HUES48 (cell line): ENCODE measurements at regions not wholly inside any gene's neighbourhood (a gene's known extent, or its start where the extent isn't known, plus 50 kb on each side); places are given as distances from the start of the nearest gene placed in this dataset.

ENCODE experiments used
- H3K27ac ChIP-seq: one replicate; pipeline ENCODE4 v1.7.0; 2013; ENCODE audit warnings: low read depth, low read length, inconsistent platforms
- H3K27me3 ChIP-seq: 2 replicates; pipeline ENCODE4 v1.6.1; 2013; ENCODE audit warnings: mild to moderate bottlenecking, low read length; ENCODE audit not compliant: control insufficient read depth, insufficient read depth
- H3K36me3 ChIP-seq: 2 replicates; pipeline ENCODE4 v1.6.1; 2013; ENCODE audit warnings: low read length; ENCODE audit not compliant: control insufficient read depth, insufficient read depth
- H3K4me1 ChIP-seq: 2 replicates; pipeline ENCODE4 v1.6.1; 2013; ENCODE audit warnings: mild to moderate bottlenecking, low read length; ENCODE audit not compliant: control insufficient read depth, insufficient read depth
- H3K4me3 ChIP-seq: 2 replicates; pipeline ENCODE4 v1.5.1; 2013; ENCODE audit warnings: mild to moderate bottlenecking, low read depth, low read length
- H3K9ac ChIP-seq: 2 replicates; pipeline ENCODE4 v1.6.1; 2013; ENCODE audit warnings: mild to moderate bottlenecking, low read depth, low read length, moderate library complexity
- H3K9me3 ChIP-seq: 2 replicates; pipeline ENCODE4 v1.6.1; 2013; ENCODE audit warnings: low read length; ENCODE audit not compliant: control insufficient read depth, insufficient read depth

DNA sequence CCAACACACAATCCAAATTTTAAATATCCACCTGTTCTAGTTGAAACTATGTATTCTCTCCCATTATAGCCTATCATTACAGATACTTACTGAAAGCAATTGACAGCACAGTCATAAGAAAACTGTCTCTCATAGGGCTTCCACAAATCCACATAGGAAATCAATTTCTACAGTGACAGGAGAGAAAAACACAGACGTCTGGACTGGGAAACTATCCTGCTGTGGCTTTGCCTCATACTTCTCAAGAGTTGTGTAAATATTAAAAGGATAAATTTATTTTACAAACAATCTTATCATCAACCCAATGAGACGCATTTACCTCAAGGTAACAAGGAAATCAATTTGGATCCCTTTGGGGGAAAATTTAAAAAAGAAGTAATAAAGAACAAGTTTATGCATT lies 517.5 kb downstream of the EFNA5 start:
- Histone ChIP-seq H3K9me3 (no peaks in the 10 kb centered on the region), H3K4me3 (no peak overlapping the region), H3K27ac (no peak overlapping the region), H3K27me3 (no peaks in the 10 kb centered on the region), H3K4me1 (no peaks in the 10 kb centered on the region), H3K36me3 (no peaks in the 10 kb centered on the region), H3K9ac (no peak overlapping the region)

DNA sequence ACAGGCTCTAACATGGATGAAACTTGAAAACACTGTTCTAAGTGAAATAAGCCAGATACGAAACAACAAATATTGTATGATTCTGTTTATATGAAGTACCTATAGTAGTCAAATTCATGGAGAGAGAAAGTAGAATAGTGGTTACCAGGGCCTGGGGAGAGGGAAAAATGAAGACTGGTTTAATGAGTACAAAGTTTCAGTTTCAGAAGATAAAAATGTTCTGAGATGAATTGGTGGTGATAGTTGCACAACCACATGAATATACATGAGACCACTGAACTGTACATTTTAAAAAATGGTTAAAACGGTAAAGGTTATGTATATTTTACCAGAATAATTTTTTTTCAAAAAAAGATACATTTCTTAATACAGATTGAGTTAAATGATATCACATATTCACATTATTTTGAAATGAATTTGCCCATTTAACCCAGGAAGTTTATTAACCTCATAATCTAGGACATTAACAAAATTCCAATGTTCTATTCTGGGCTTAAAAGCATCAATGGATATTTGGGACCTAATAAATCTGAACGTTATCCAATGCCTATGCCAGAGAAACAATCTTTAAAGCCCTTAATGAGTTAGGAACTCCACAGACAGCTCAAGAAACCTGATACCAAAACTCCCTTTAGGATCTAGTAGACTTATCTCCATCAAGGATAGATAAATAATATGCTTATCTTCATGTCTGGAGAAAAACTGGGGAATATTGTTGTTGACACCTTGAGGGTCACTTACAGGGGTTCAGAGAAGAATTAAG lies 521.3 kb downstream of the EFNA5 start:
- Histone ChIP-seq H3K9ac (no peak overlapping the region), H3K4me3 (no peak overlapping the region), H3K27ac (no peak overlapping the region), H3K36me3 (no peaks in the 10 kb centered on the region), H3K9me3 (no peaks in the 10 kb centered on the region), H3K27me3 (no peaks in the 10 kb centered on the region), H3K4me1 (no peaks in the 10 kb centered on the region)

- no peaks in the 10 kb centered on the region for H3K36me3 ChIP-seq
- H3K4me1 ChIP-seq, result no peaks in the 10 kb centered on the region
- no peak overlapping the region for H3K9ac ChIP-seq
- H3K27ac ChIP-seq, result no peak overlapping the region
- no peak overlapping the region for H3K4me3 ChIP-seq
- H3K27me3 ChIP-seq, result no peaks in the 10 kb centered on the region
- H3K9me3 ChIP-seq, result no peaks in the 10 kb centered on the region
Observed at GRCh38 chr5:107147589-107147988, 523.1 kb downstream of the EFNA5 start.

- Histone ChIP-seq H3K4me3 (no peak overlapping the region), H3K4me1 (no peaks in the 10 kb centered on the region), H3K27ac (no peak overlapping the region), H3K9ac (no peak overlapping the region), H3K27me3 (no peaks in the 10 kb centered on the region), H3K36me3 (no peaks in the 10 kb centered on the region), H3K9me3 (no peaks in the 10 kb centered on the region)
Observed at GRCh38 chr5:107146901-107147300, 523.8 kb downstream of the EFNA5 start.

- Histone ChIP-seq H3K9me3 (0 out of 2 replicates have a peak, but pooled peaks cover 4% of the 10 kb centered on the region), H3K27ac (no peak overlapping the region), H3K4me1 (no peaks in the 10 kb centered on the region)
Observed at GRCh38 chr5:107135391-107135790, 535.3 kb downstream of the EFNA5 start.

GRCh38 chr5:107134931-107135330 lies 535.8 kb downstream of the EFNA5 start:
- no peaks in the 10 kb centered on the region for H3K4me1 ChIP-seq
- no peak overlapping the region for H3K9ac ChIP-seq
- no peak overlapping the region for H3K4me3 ChIP-seq
- 0 out of 2 replicates have a peak, but pooled peaks cover 4% of the 10 kb centered on the region for H3K9me3 ChIP-seq
- H3K27me3 ChIP-seq, result no peaks in the 10 kb centered on the region
- H3K36me3 ChIP-seq, result no peaks in the 10 kb centered on the region
- H3K27ac ChIP-seq, result no peak overlapping the region

More at GRCh38 chr5:107135391-107135790, 535.3 kb downstream of the EFNA5 start:
- no peaks in the 10 kb centered on the region for H3K36me3 ChIP-seq
- H3K4me3 ChIP-seq, result no peak overlapping the region
- no peaks in the 10 kb centered on the region for H3K27me3 ChIP-seq
- no peak overlapping the region for H3K9ac ChIP-seq

GRCh38 chr5:107129051-107129450 lies 541.7 kb downstream of the EFNA5 start:
- Histone ChIP-seq H3K4me1 (no peaks in the 10 kb centered on the region), H3K4me3 (no peak overlapping the region), H3K9ac (no peak overlapping the region), H3K9me3 (no peaks in the 10 kb centered on the region), H3K27me3 (no peaks in the 10 kb centered on the region), H3K36me3 (no peaks in the 10 kb centered on the region), H3K27ac (no peak overlapping the region)

- no peaks in the 10 kb centered on the region for H3K27me3 ChIP-seq
- H3K36me3 ChIP-seq, result no peaks in the 10 kb centered on the region
- H3K4me1 ChIP-seq, result no peaks in the 10 kb centered on the region
- no peak overlapping the region for H3K4me3 ChIP-seq
- no peak overlapping the region for H3K9ac ChIP-seq
- H3K27ac ChIP-seq, result no peak overlapping the region
- H3K9me3 ChIP-seq, result no peaks in the 10 kb centered on the region
Observed at GRCh38 chr5:107127878-107128277, 542.9 kb downstream of the EFNA5 start.

- H3K4me3 ChIP-seq, result no peak overlapping the region
- no peak overlapping the region for H3K27ac ChIP-seq
- H3K27me3 ChIP-seq, result no peaks in the 10 kb centered on the region
- H3K4me1 ChIP-seq, result no peaks in the 10 kb centered on the region
- H3K36me3 ChIP-seq, result no peaks in the 10 kb centered on the region
- no peaks in the 10 kb centered on the region for H3K9me3 ChIP-seq
- no peak overlapping the region for H3K9ac ChIP-seq
Observed at GRCh38 chr5:107126341-107126740, 544.4 kb downstream of the EFNA5 start.

GRCh38 chr5:107124376-107124775 lies 546.4 kb downstream of the EFNA5 start:
- H3K27me3 ChIP-seq, result no peaks in the 10 kb centered on the region
- H3K4me3 ChIP-seq, result no peak overlapping the region
- no peak overlapping the region for H3K27ac ChIP-seq
- peaks cover 13% of the 10 kb centered on the region for H3K4me1 ChIP-seq
- no peaks in the 10 kb centered on the region for H3K9me3 ChIP-seq
- H3K36me3 ChIP-seq, result no peaks in the 10 kb centered on the region
- H3K9ac ChIP-seq, result no peak overlapping the region

GRCh38 chr5:107123014-107123413 lies 547.7 kb downstream of the EFNA5 start:
- Histone ChIP-seq H3K9ac (no peak overlapping the region), H3K27me3 (no peaks in the 10 kb centered on the region), H3K27ac (no peak overlapping the region), H3K36me3 (no peaks in the 10 kb centered on the region), H3K9me3 (no peaks in the 10 kb centered on the region), H3K4me3 (no peak overlapping the region), H3K4me1 (peaks cover 24% of the 10 kb centered on the region)
